LNCAP (cell line): ENCODE measurements at regions not wholly inside any gene's neighbourhood (a gene's known extent, or its start where the extent isn't known, plus 50 kb on each side); places are given as distances from the start of the nearest gene placed in this dataset.

Experiments used
- CTCF ChIP-seq: fragments of 450-650 bp; IDR thresholded peaks from 2 replicates; pipeline ENCODE4 v1.5.1; 2017; ENCODE audit warnings: mild to moderate bottlenecking

- TF ChIP-seq CTCF: no peak
These were observed 320.2 kb downstream of the MAP2K6 start for GRCh38 chr17:69734656-69735055.

DNA sequence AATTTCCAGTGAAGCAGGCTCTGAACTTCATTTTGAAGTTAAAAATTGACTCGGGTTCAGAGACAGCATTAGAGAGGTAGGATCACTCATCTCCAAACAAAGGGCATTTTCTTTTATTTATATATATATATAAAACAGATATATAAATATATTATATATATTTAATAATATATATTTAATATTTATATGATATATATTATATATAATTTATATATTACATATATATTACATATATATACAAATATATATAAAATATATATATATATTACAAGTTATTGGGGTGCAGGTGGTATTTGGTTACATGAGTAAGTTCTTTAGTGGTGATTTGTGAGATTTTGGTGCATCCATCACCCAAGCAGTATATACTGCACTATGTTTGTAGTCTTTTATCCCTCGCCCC, 320.8 kb downstream of the MAP2K6 start:
- no peak for TF ChIP-seq CTCF

- no peak for TF ChIP-seq CTCF
These were observed 328.6 kb downstream of the MAP2K6 start for GRCh38 chr17:69743091-69743490.

- TF ChIP-seq CTCF: no peak
These were observed 330.1 kb downstream of the MAP2K6 start for GRCh38 chr17:69744512-69745070.

GRCh38 chr17:69749911-69750310, 325.1 kb upstream of the KCNJ16 start:
- TF ChIP-seq CTCF: no peak

- TF ChIP-seq CTCF: no peak
These were observed 317.2 kb upstream of the KCNJ16 start for GRCh38 chr17:69757688-69758430.

- TF ChIP-seq CTCF: no peak
These were observed 314.5 kb upstream of the KCNJ16 start for GRCh38 chr17:69760562-69760961.

DNA sequence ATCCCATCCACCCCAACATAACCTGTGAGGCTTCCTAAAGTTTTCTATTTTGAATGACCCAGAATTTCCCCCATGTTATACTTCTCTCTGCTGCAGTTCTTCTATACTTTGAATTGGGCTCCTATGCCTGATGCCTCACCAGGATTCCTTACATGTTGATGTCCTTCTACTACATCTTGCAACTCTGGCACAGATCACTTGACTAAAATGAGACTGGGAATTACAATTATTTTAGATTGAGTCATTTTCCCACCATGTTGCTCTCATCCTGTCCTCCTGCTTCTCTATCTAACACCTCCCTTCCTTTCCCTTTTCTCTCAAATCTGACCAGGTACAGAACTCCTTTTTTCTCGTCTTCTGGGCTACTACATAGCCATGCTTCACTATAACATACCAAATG, 314.0 kb upstream of the KCNJ16 start:
- no peak for TF ChIP-seq CTCF
